Prostate gland (tissue), 2 donors: ENCODE measurements at regions not wholly inside any gene's neighbourhood (a gene's known extent, or its start where the extent isn't known, plus 50 kb on each side); places are given as distances from the start of the nearest gene placed in this dataset.

Experiments used
- DNase-seq: peaks from one replicate; pipeline ENCODE4 v3.0.0-alpha.2; 2019; ENCODE audit warnings: low spot score
- H3K27ac ChIP-seq, 2 donors: fragments of 200-600 bp; sonication (generic); 2 replicates each; pipeline ENCODE4 v1.5.1; 2017 to 2019
- H3K27me3 ChIP-seq: fragments of 200-600 bp; sonication (generic); replicated peaks from 2 replicates; pipeline ENCODE4 v1.5.1; 2019; ENCODE audit not compliant: insufficient read depth
- H3K36me3 ChIP-seq, 2 donors: fragments of 200-600 bp; sonication (generic); 1 replicate in 1 of 2; 2 replicates in 1 of 2; pipeline versions ENCODE4 v1.5.1 to v1.8.1; 2017 to 2019
- H3K4me1 ChIP-seq: fragments of 200-600 bp; sonication (generic); replicated peaks from 2 replicates; pipeline ENCODE4 v1.5.1; 2019
- H3K4me3 ChIP-seq, 2 donors: fragments of 200-600 bp; sonication (generic); 2 replicates each; pipeline ENCODE4 v1.5.1; 2017 to 2019
- H3K9me3 ChIP-seq: fragments of 200-600 bp; sonication (generic); 2 replicates; pipeline ENCODE4 v1.5.1; 2017
- CTCF ChIP-seq, 4 experiments: fragments of 200-600 bp in 2 of 4; fragments of 450-650 bp in 2 of 4; sonication (generic) in 2 of 4; IDR thresholded peaks; 1 replicate in 3 of 4; 2 replicates in 1 of 4; pipeline ENCODE4 v1.5.1; 2016 to 2019; ENCODE audit warnings: antibody characterized with exemption in 4 of 4, mild to moderate bottlenecking in 2 of 4, moderate library complexity in 2 of 4
- POLR2A ChIP-seq: fragments of 450-650 bp; IDR thresholded peaks from one replicate; pipeline ENCODE4 v1.6.1; 2016; ENCODE audit warnings: antibody characterized with exemption, mild to moderate bottlenecking
- POLR2AphosphoS5 ChIP-seq: sonication (generic); formaldehyde crosslinking; IDR thresholded peaks from one replicate; pipeline ENCODE4 v1.6.1; 2017; ENCODE audit warnings: antibody characterized with exemption
- WGBS: methylation state at CpG from one replicate; pipeline ENCODE4 v1.1.5; 2018; 5-methylcytosine and 5-hydroxymethylcytosine counted together
- intact Hi-C: fragments of 100-400 bp; cut with DNase I; formaldehyde crosslinking; loops from one replicate; pipeline ENCODE4 v1.14.2; 2022

- Histone ChIP-seq H3K36me3 (no peaks in the 10 kb centered on the region), H3K4me1 (no peaks in the 10 kb centered on the region), H3K9me3 (no peaks in the 10 kb centered on the region), H3K27ac (no peak overlapping the region), H3K27me3 (no peaks in the 10 kb centered on the region), H3K4me3 (no peak overlapping the region)
- no peak for DNase-seq
- TF ChIP-seq POLR2A (no peak), CTCF (IDR thresholded peaks at IDR 0.05) (no peak), POLR2AphosphoS5 (no peak)
- intact Hi-C loops, result no loop called here
- 89% methylated on average over 2 of the region's 2 CpGs for WGBS
These were observed 1686.7 kb upstream of the LRRTM1 start for GRCh38 chr2:81991282-81991681.

- no peak for DNase-seq
- intact Hi-C loops, result no loop called here
- Histone ChIP-seq H3K36me3 (no peaks in the 10 kb centered on the region), H3K27ac (no peak overlapping the region), H3K4me1 (no peaks in the 10 kb centered on the region), H3K27me3 (no peaks in the 10 kb centered on the region), H3K4me3 (no peak overlapping the region), H3K9me3 (no peaks in the 10 kb centered on the region)
- 90% methylated on average over 5 of the region's 5 CpGs for WGBS
- TF ChIP-seq CTCF (IDR thresholded peaks at IDR 0.05) (no peak), POLR2AphosphoS5 (no peak), POLR2A (no peak)
These were observed 1682.8 kb upstream of the LRRTM1 start for GRCh38 chr2:81987370-81987769.

- no peak for DNase-seq
- H3K27ac ChIP-seq, result no peak overlapping the region
- no peak overlapping the region for H3K4me3 ChIP-seq
- intact Hi-C loops, result no loop called here
- H3K27me3 ChIP-seq, result no peaks in the 10 kb centered on the region
- H3K36me3 ChIP-seq, result no peaks in the 10 kb centered on the region
- H3K9me3 ChIP-seq, result no peaks in the 10 kb centered on the region
- WGBS, result 97% methylated on average over 30 of the region's 33 CpGs
- TF ChIP-seq POLR2A, result no peak
- TF ChIP-seq CTCF (IDR thresholded peaks at IDR 0.05), result no peak
- no peak for TF ChIP-seq POLR2AphosphoS5
- no peaks in the 10 kb centered on the region for H3K4me1 ChIP-seq
These were observed 1680.6 kb upstream of the LRRTM1 start for GRCh38 chr2:81984969-81985637.

GRCh38 chr2:81981585-81981984, 1677.0 kb upstream of the LRRTM1 start:
- Histone ChIP-seq H3K4me3 (no peak overlapping the region), H3K9me3 (no peaks in the 10 kb centered on the region), H3K4me1 (no peaks in the 10 kb centered on the region), H3K36me3 (no peaks in the 10 kb centered on the region), H3K27me3 (no peaks in the 10 kb centered on the region), H3K27ac (no peak overlapping the region)
- intact Hi-C loops, result no loop called here
- DNase-seq, result no peak
- TF ChIP-seq POLR2AphosphoS5 (no peak), CTCF (IDR thresholded peaks at IDR 0.05) (no peak), POLR2A (no peak)
- WGBS, result 45% methylated on average over 3 of the region's 3 CpGs

GRCh38 chr2:81979086-81979485, 1674.5 kb upstream of the LRRTM1 start:
- no peak for DNase-seq
- no peaks in the 10 kb centered on the region for H3K36me3 ChIP-seq
- H3K4me1 ChIP-seq, result no peaks in the 10 kb centered on the region
- no peak overlapping the region for H3K4me3 ChIP-seq
- no peak overlapping the region for H3K27ac ChIP-seq
- WGBS, result 55% methylated on average over 3 of the region's 3 CpGs
- intact Hi-C loops, result no loop called here
- no peaks in the 10 kb centered on the region for H3K9me3 ChIP-seq
- no peaks in the 10 kb centered on the region for H3K27me3 ChIP-seq
- TF ChIP-seq POLR2AphosphoS5 (no peak), POLR2A (no peak), CTCF (IDR thresholded peaks at IDR 0.05) (no peak)
